ENCODE measurements at regions not wholly inside any gene's neighbourhood (a gene's known extent, or its start where the extent isn't known, plus 50 kb on each side); places are given as distances from the start of the nearest gene placed in this dataset.

DNA sequence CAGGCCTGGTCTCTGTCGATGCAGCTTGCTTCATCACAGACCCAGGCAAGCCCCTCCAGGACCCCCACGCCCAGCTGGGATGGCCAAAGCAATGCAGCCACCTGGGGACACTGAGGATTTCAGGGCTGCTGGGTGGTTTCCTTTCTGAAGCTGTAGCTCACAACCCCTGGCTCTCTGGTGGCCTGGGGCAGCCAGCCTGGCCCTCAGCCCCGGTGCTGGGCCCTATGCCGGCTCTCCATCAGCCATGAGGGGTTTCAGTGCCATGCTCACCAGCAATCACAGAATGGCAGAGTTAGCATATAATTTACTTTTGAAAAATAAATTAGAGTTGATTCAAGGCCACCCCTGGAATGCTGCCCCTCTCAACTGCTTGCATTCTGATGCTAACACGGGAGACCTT, 150.2 kb upstream of the UNC5B start:
- H3K4me3 ChIP-seq (ENCODE audit: low read depth in 1 of 2, low read length in 2 of 2) = no peak overlapping the region
- H3K27ac ChIP-seq (ENCODE audit: low read length) = no peak overlapping the region
- ATAC-seq (ENCODE audit: insufficient read depth, low read depth) = no peak

GRCh38 chr10:71063401-71063800, 149.0 kb upstream of the UNC5B start:
- Histone ChIP-seq H3K4me1 (ENCODE audit: insufficient read depth, low read length) (no peaks in the 10 kb centered on the region), H3K27ac (ENCODE audit: low read length) (no peak overlapping the region), H3K4me2 (ENCODE audit: insufficient read depth, low read length) (no peak overlapping the region), H2AFZ (ENCODE audit: low read depth, low read length) (no peak overlapping the region), H3K36me3 (ENCODE audit: insufficient read depth, low read length) (no peaks in the 10 kb centered on the region), H3K79me2 (ENCODE audit: insufficient read depth, low read length) (no peaks in the 10 kb centered on the region), H3K9me3 (ENCODE audit: insufficient read depth, low read length, severe bottlenecking) (no peaks in the 10 kb centered on the region), H3K27me3 (ENCODE audit: insufficient read depth, low read length, poor library complexity) (no peaks in the 10 kb centered on the region), H3K9ac (ENCODE audit: low read depth, low read length) (no peak overlapping the region), H3K4me3 (ENCODE audit: low read depth in 1 of 2, low read length in 2 of 2) (no peak overlapping the region), H4K20me1 (ENCODE audit: insufficient read depth, low read length) (no peaks in the 10 kb centered on the region; the same call in 1 of the 2 replicates)
- no peak for ATAC-seq (ENCODE audit: insufficient read depth, low read depth)
- no peak for DNase-seq
- TF ChIP-seq CTCF (IDR thresholded peaks at IDR 0.05; ENCODE audit: borderline replicate concordance, extremely low read depth, low read length, poor library complexity, severe bottlenecking) (no peak), EZH2 (IDR thresholded peaks at IDR 0.05; ENCODE audit: borderline replicate concordance, low read depth, low read length, severe bottlenecking) (no peak)

More for the DNA sequence above, 150.2 kb upstream of the UNC5B start:
- Histone ChIP-seq H3K4me1 (ENCODE audit: insufficient read depth, low read length) (no peaks in the 10 kb centered on the region), H3K79me2 (ENCODE audit: insufficient read depth, low read length) (no peaks in the 10 kb centered on the region), H2AFZ (ENCODE audit: low read depth, low read length) (no peak overlapping the region), H4K20me1 (ENCODE audit: insufficient read depth, low read length) (no peaks in the 10 kb centered on the region; the same call in 1 of the 2 replicates), H3K9ac (ENCODE audit: low read depth, low read length) (no peak overlapping the region), H3K36me3 (ENCODE audit: insufficient read depth, low read length) (no peaks in the 10 kb centered on the region), H3K9me3 (ENCODE audit: insufficient read depth, low read length, severe bottlenecking) (no peaks in the 10 kb centered on the region), H3K4me2 (ENCODE audit: insufficient read depth, low read length) (no peak overlapping the region), H3K27me3 (ENCODE audit: insufficient read depth, low read length, poor library complexity) (no peaks in the 10 kb centered on the region)
- DNase-seq = no peak
- TF ChIP-seq EZH2 (IDR thresholded peaks at IDR 0.05; ENCODE audit: borderline replicate concordance, low read depth, low read length, severe bottlenecking) = no peak
- no peak for TF ChIP-seq CTCF (IDR thresholded peaks at IDR 0.05; ENCODE audit: borderline replicate concordance, extremely low read depth, low read length, poor library complexity, severe bottlenecking)

GRCh38 chr10:71064413-71065118, 147.8 kb upstream of the UNC5B start:
- no peak for ATAC-seq (ENCODE audit: insufficient read depth, low read depth)
- Histone ChIP-seq H2AFZ (ENCODE audit: low read depth, low read length) (no peak overlapping the region), H3K9ac (ENCODE audit: low read depth, low read length) (no peak overlapping the region), H3K4me3 (ENCODE audit: low read depth in 1 of 2, low read length in 2 of 2) (no peak overlapping the region), H3K36me3 (ENCODE audit: insufficient read depth, low read length) (no peaks in the 10 kb centered on the region), H3K4me2 (ENCODE audit: insufficient read depth, low read length) (no peak overlapping the region), H3K9me3 (ENCODE audit: insufficient read depth, low read length, severe bottlenecking) (no peaks in the 10 kb centered on the region), H4K20me1 (ENCODE audit: insufficient read depth, low read length) (peaks cover 6% of the 10 kb centered on the region; the same call in 1 of the 2 replicates), H3K27me3 (ENCODE audit: insufficient read depth, low read length, poor library complexity) (peaks cover 2% of the 10 kb centered on the region), H3K79me2 (ENCODE audit: insufficient read depth, low read length) (no peaks in the 10 kb centered on the region), H3K27ac (ENCODE audit: low read length) (no peak overlapping the region), H3K4me1 (ENCODE audit: insufficient read depth, low read length) (no peaks in the 10 kb centered on the region)
- no peak for DNase-seq
- TF ChIP-seq EZH2 (IDR thresholded peaks at IDR 0.05; ENCODE audit: borderline replicate concordance, low read depth, low read length, severe bottlenecking) = no peak
- TF ChIP-seq CTCF (IDR thresholded peaks at IDR 0.05; ENCODE audit: borderline replicate concordance, extremely low read depth, low read length, poor library complexity, severe bottlenecking) = peak; percentile 29
